SK-N-SH (cell line): ENCODE measurements at regions not wholly inside any gene's neighbourhood (a gene's known extent, or its start where the extent isn't known, plus 50 kb on each side); places are given as distances from the start of the nearest gene placed in this dataset.

ENCODE experiments used
- CTCF ChIA-PET: fragments of 300-600, 350-600 bp; formaldehyde crosslinking; extraction: SDS; loops from one replicate; lab custom pipeline; 2021; lab: Yijun Ruan, JAX
- POLR2A ChIA-PET: fragments of 350-600 bp; sonication (Branson Sonifier 250); formaldehyde crosslinking; extraction: SDS; loops from one replicate; lab custom pipeline; 2020; ENCODE audit warnings: antibody characterized with exemption, inconsistent platforms; lab: Yijun Ruan, JAX
- DNase-seq: peaks from one replicate; pipeline ENCODE4 v3.0.0; 2012
- H2AFZ ChIP-seq: fragments of 200-600 bp; sonication (generic); 2 replicates; pipeline ENCODE4 v1.8.1; 2016; ENCODE audit warnings: antibody characterized with exemption, mild to moderate bottlenecking, low read depth
- H3F3A ChIP-seq: fragments of 200-600 bp; sonication (generic); replicated peaks from 2 replicates; pipeline ENCODE3; 2016; ENCODE audit warnings: antibody characterized with exemption, mild to moderate bottlenecking; ENCODE audit not compliant: insufficient read depth
- H3K27ac ChIP-seq, 2 experiments: fragments of 200-500 bp in 1 of 2; fragments of 200-600 bp in 1 of 2; sonication (Bioruptor generic) in 1 of 2; sonication (generic), shearing (Covaris generic) in 1 of 2; 2 replicates each; pipeline versions ENCODE4 v1.5.1 to v1.6.1; 2014 to 2016; ENCODE audit warnings: low read depth in 2 of 2, inconsistent platforms in 1 of 2, low read length in 1 of 2, mild to moderate bottlenecking in 1 of 2, mixed read lengths in 1 of 2
- H3K27me3 ChIP-seq: fragments of 200-600 bp; sonication (generic), shearing (Covaris generic); 2 replicates; pipeline ENCODE4 v1.6.1; 2016; ENCODE audit warnings: mixed run types; ENCODE audit not compliant: insufficient read depth
- H3K36me3 ChIP-seq, 2 experiments: fragments of 200-500 bp in 1 of 2; fragments of 200-600 bp in 1 of 2; sonication (Bioruptor generic) in 1 of 2; sonication (generic) in 1 of 2; replicated peaks in 1 of 2; 2 replicates each; pipeline versions ENCODE3 to v1.5.1; 2014 to 2016; ENCODE audit warnings: low read length in 1 of 2, mild to moderate bottlenecking in 1 of 2; ENCODE audit not compliant: insufficient read depth in 2 of 2, control insufficient read depth in 1 of 2
- H3K4me1 ChIP-seq, 2 experiments: fragments of 200-500 bp in 1 of 2; fragments of 200-600 bp in 1 of 2; sonication (Bioruptor generic) in 1 of 2; sonication (generic), shearing (Covaris generic) in 1 of 2; 2 replicates each; pipeline versions ENCODE4 v1.5.1 to v1.6.1; 2014 to 2016; ENCODE audit warnings: low read depth in 1 of 2, low read length in 1 of 2, mixed run types in 1 of 2; ENCODE audit not compliant: insufficient read depth in 2 of 2, control insufficient read depth in 1 of 2
- H3K4me2 ChIP-seq: fragments of 200-600 bp; sonication (generic), shearing (Covaris generic); 2 replicates; pipeline ENCODE4 v1.6.1; 2017; ENCODE audit warnings: mixed run types
- H3K4me3 ChIP-seq, 2 experiments: fragments of 200-500 bp in 1 of 2; fragments of 200-600 bp in 1 of 2; sonication (Bioruptor generic) in 1 of 2; sonication (generic), shearing (Covaris generic) in 1 of 2; 2 replicates each; pipeline versions ENCODE4 v1.5.1 to v1.8.1; 2014 to 2016; ENCODE audit warnings: low read depth in 2 of 2, inconsistent platforms in 1 of 2, low read length in 1 of 2, mild to moderate bottlenecking in 1 of 2, mixed read lengths in 1 of 2, moderate library complexity in 1 of 2
- H3K79me2 ChIP-seq: fragments of 200-600 bp; sonication (generic); 2 replicates; pipeline ENCODE4 v1.8.1; 2017; ENCODE audit warnings: mild to moderate bottlenecking; ENCODE audit not compliant: insufficient read depth
- H3K9ac ChIP-seq: fragments of 200-600 bp; sonication (generic); 2 replicates; pipeline ENCODE4 v1.6.1; 2017; ENCODE audit warnings: mixed run types
- H3K9me2 ChIP-seq: fragments of 200-600 bp; sonication (generic); 2 replicates; pipeline ENCODE4 v1.6.1; 2017; ENCODE audit warnings: mixed run types
- H3K9me3 ChIP-seq: fragments of 200-600 bp; sonication (generic); 2 replicates; pipeline ENCODE4 v1.6.1; 2017; ENCODE audit warnings: mixed run types, mild to moderate bottlenecking, moderate library complexity
- H4K20me1 ChIP-seq: fragments of 200-600 bp; sonication (generic); 2 replicates; pipeline ENCODE4 v1.6.1; 2017; ENCODE audit warnings: mild to moderate bottlenecking, mixed run types; ENCODE audit not compliant: insufficient read depth
- EZH2phosphoT487 ChIP-seq: fragments of 200-600 bp; sonication (generic); IDR thresholded peaks from 2 replicates; pipeline ENCODE4 v1.6.1; 2017; ENCODE audit warnings: low read depth, mixed run types, mild to moderate bottlenecking, antibody characterized with exemption, moderate library complexity, borderline replicate concordance
- GATA2 ChIP-seq: sonication (generic); formaldehyde crosslinking; IDR thresholded peaks from 2 replicates; pipeline ENCODE4 v1.5.0; 2020; ENCODE audit warnings: mild to moderate bottlenecking, missing genetic modification reagents
- MEF2A ChIP-seq: IDR thresholded peaks from 2 replicates; pipeline ENCODE4 v1.4.0; 2012; ENCODE audit warnings: low read depth, borderline replicate concordance
- MXI1 ChIP-seq: IDR thresholded peaks from 2 replicates; pipeline ENCODE4 v1.6.1; 2012; ENCODE audit warnings: mild to moderate bottlenecking, low read depth, low read length, improper control_type of control experiment
- NRF1 ChIP-seq: IDR thresholded peaks from 2 replicates; pipeline ENCODE4 v1.6.1; 2012; ENCODE audit warnings: low read depth, mild to moderate bottlenecking, low read length
- POLR2AphosphoS5 ChIP-seq: IDR thresholded peaks from 2 replicates; pipeline ENCODE4 v1.6.1; 2012; ENCODE audit warnings: low read depth, low read length
- SMC3 ChIP-seq: IDR thresholded peaks from 2 replicates; pipeline ENCODE4 v1.6.1; 2012; ENCODE audit warnings: low read depth, low read length, improper control_type of control experiment
- TAF1 ChIP-seq: IDR thresholded peaks from 2 replicates; pipeline ENCODE4 v1.6.1; 2012; ENCODE audit warnings: low read depth, mild to moderate bottlenecking, low read length, moderate library complexity, borderline replicate concordance
- USF1 ChIP-seq: IDR thresholded peaks from 2 replicates; pipeline ENCODE4 v1.4.0; 2012; ENCODE audit warnings: low read depth, borderline replicate concordance
- USF2 ChIP-seq: fragments of 150-350 bp; IDR thresholded peaks from 2 replicates; pipeline ENCODE4 v1.6.1; 2017; ENCODE audit warnings: antibody characterized with exemption, low read length, low read depth, borderline replicate concordance
- YY1 ChIP-seq: IDR thresholded peaks from 2 replicates; pipeline ENCODE4 v1.4.0; 2012; ENCODE audit warnings: low read depth, mild to moderate bottlenecking
- ZBTB33 ChIP-seq: IDR thresholded peaks from 2 replicates; pipeline ENCODE4 v1.4.0; 2012; ENCODE audit warnings: low read depth, borderline replicate concordance
- WGBS: methylation state at CpG from one replicate; pipeline ENCODE4 v1.1.6; 2017; ENCODE audit warnings: low lambda C conversion rate; 5-methylcytosine and 5-hydroxymethylcytosine counted together

- no peaks in the 10 kb centered on the region for H3K36me3 ChIP-seq
- POLR2A ChIA-PET: no interaction called here
Measured at GRCh38 chr2:103135679-103136078, 373.8 kb downstream of the TMEM182 start.

More at GRCh38 chr2:103135679-103136078, 373.8 kb downstream of the TMEM182 start:
- no peaks in the 10 kb centered on the region; the same call in 1 of the 2 replicates for H3K27me3 ChIP-seq
- no peak overlapping the region for H3K27ac ChIP-seq
- H2AFZ ChIP-seq: no peak overlapping the region
- no peaks in the 10 kb centered on the region for H3K9me2 ChIP-seq
- H3K9ac ChIP-seq: no peak overlapping the region
- TF ChIP-seq NRF1 (no peak), ZBTB33 (no peak), USF2 (no peak), USF1 (no peak), TAF1 (no peak), SMC3 (no peak), MEF2A (no peak), YY1 (no peak), POLR2AphosphoS5 (no peak), MXI1 (no peak), GATA2 (CRISPR knock-in tag) (no peak), EZH2phosphoT487 (no peak)
- no peaks in the 10 kb centered on the region for H3K9me3 ChIP-seq
- WGBS: 2% methylated on average over 6 of the region's 6 CpGs
- no peaks in the 10 kb centered on the region for H3K4me1 ChIP-seq
- CTCF ChIA-PET: no interaction called here
- H3K79me2 ChIP-seq: no peaks in the 10 kb centered on the region
- no peak for DNase-seq
- H4K20me1 ChIP-seq: no peaks in the 10 kb centered on the region
- H3K4me2 ChIP-seq: no peak overlapping the region
- H3F3A ChIP-seq: no peaks in the 10 kb centered on the region
- H3K4me3 ChIP-seq: no peak overlapping the region
